ENCODE measurements at regions not wholly inside any gene's neighbourhood (a gene's known extent, or its start where the extent isn't known, plus 50 kb on each side); places are given as distances from the start of the nearest gene placed in this dataset.

- Histone ChIP-seq H3K27me3 (ENCODE audit: insufficient read depth, low read depth) (no peaks in the 10 kb centered on the region), H3K79me2 (ENCODE audit: low read depth) (no peaks in the 10 kb centered on the region), H3K4me2 (no peak overlapping the region), H3K4me3 (no peak overlapping the region), H3F3A (ENCODE audit: insufficient read depth, low read depth) (peaks cover 10% of the 10 kb centered on the region), H4K20me1 (ENCODE audit: insufficient read depth) (no peaks in the 10 kb centered on the region), H3K9me3 (ENCODE audit: insufficient read depth, low read depth) (no peaks in the 10 kb centered on the region), H3K27ac (no peak overlapping the region), H2AFZ (no peak overlapping the region), H3K9me2 (ENCODE audit: insufficient read depth) (no peaks in the 10 kb centered on the region), H3K36me3 (ENCODE audit: low read depth) (no peaks in the 10 kb centered on the region), H3K4me1 (replicated peaks; ENCODE audit: insufficient read depth) (peaks cover 27% of the 10 kb centered on the region)
- TF ChIP-seq EZH2 (IDR thresholded peaks at IDR 0.05; ENCODE audit: low read depth) (no peak), CTCF (conservative IDR thresholded peaks at IDR 0.05) (no peak)
- DNase-seq = no peak
- no TSS peak for BruUV-seq (replicated peaks)
- CTCF ChIA-PET = no interaction called here
- POLR2A ChIA-PET (ENCODE audit: unreplicated experiment) = no interaction called here
- intact Hi-C loops (cut with micrococcal nuclease; ENCODE audit: unreplicated experiment) = no loop called here
These were observed 86.6 kb downstream of the PRLHR start for GRCh38 chr10:118508863-118509262.

- H3K27ac ChIP-seq = no peak overlapping the region
- no peaks in the 10 kb centered on the region for H4K20me1 ChIP-seq (ENCODE audit: insufficient read depth)
- H3K4me3 ChIP-seq = no peak overlapping the region
- DNase-seq = no peak
- intact Hi-C loops (cut with micrococcal nuclease; ENCODE audit: unreplicated experiment) = no loop called here
- H3K27me3 ChIP-seq (ENCODE audit: insufficient read depth, low read depth) = no peaks in the 10 kb centered on the region
- H2AFZ ChIP-seq = no peak overlapping the region
- no peaks in the 10 kb centered on the region for H3K9me2 ChIP-seq (ENCODE audit: insufficient read depth)
- H3K4me1 ChIP-seq (replicated peaks; ENCODE audit: insufficient read depth) = peaks cover 30% of the 10 kb centered on the region
- ChIA-PET CTCF (no interaction called here), POLR2A (ENCODE audit: unreplicated experiment) (no interaction called here)
- no peak for TF ChIP-seq EZH2 (IDR thresholded peaks at IDR 0.05; ENCODE audit: low read depth)
- H3K79me2 ChIP-seq (ENCODE audit: low read depth) = no peaks in the 10 kb centered on the region
- no peaks in the 10 kb centered on the region for H3K9me3 ChIP-seq (ENCODE audit: insufficient read depth, low read depth)
- BruUV-seq (replicated peaks) = no TSS peak
- no peak overlapping the region for H3K4me2 ChIP-seq
- peaks cover 10% of the 10 kb centered on the region for H3F3A ChIP-seq (ENCODE audit: insufficient read depth, low read depth)
- H3K36me3 ChIP-seq (ENCODE audit: low read depth) = no peaks in the 10 kb centered on the region
These were observed 87.1 kb downstream of the PRLHR start for GRCh38 chr10:118508355-118508754.

GRCh38 chr10:118506671-118507590 is 88.5 kb downstream of the PRLHR start:
- intact Hi-C loops (cut with micrococcal nuclease; ENCODE audit: unreplicated experiment) = no loop called here
- H3K9me2 ChIP-seq (ENCODE audit: insufficient read depth) = no peaks in the 10 kb centered on the region
- no peaks in the 10 kb centered on the region for H3K36me3 ChIP-seq (ENCODE audit: low read depth)
- peaks cover 38% of the 10 kb centered on the region for H3K4me1 ChIP-seq (replicated peaks; ENCODE audit: insufficient read depth)
- DNase-seq = no peak
- H3K27ac ChIP-seq = no peak overlapping the region
- H3K9me3 ChIP-seq (ENCODE audit: insufficient read depth, low read depth) = no peaks in the 10 kb centered on the region
- no peaks in the 10 kb centered on the region for H3K79me2 ChIP-seq (ENCODE audit: low read depth)
- BruUV-seq (replicated peaks) = no TSS peak
- H2AFZ ChIP-seq = no peak overlapping the region
- no peak overlapping the region for H3K4me2 ChIP-seq
- ChIA-PET POLR2A (ENCODE audit: unreplicated experiment) (no interaction called here), CTCF (no interaction called here)
- TF ChIP-seq CTCF (conservative IDR thresholded peaks at IDR 0.05) (no peak), EZH2 (IDR thresholded peaks at IDR 0.05; ENCODE audit: low read depth) (no peak)
- H4K20me1 ChIP-seq (ENCODE audit: insufficient read depth) = no peaks in the 10 kb centered on the region
- peaks cover 21% of the 10 kb centered on the region for H3F3A ChIP-seq (ENCODE audit: insufficient read depth, low read depth)
- H3K4me3 ChIP-seq = no peak overlapping the region
- no peaks in the 10 kb centered on the region for H3K27me3 ChIP-seq (ENCODE audit: insufficient read depth, low read depth)
